ENCODE measurements at regions not wholly inside any gene's neighbourhood (a gene's known extent, or its start where the extent isn't known, plus 50 kb on each side); places are given as distances from the start of the nearest gene placed in this dataset.

- no peak overlapping the region for H2BK120ac ChIP-seq (ENCODE audit: low read depth, low read length)
- no peak overlapping the region for H2BK20ac ChIP-seq (ENCODE audit: low read depth, low read length)
- no peak overlapping the region for H3K4me2 ChIP-seq (ENCODE audit: low read depth, low read length)
- H2BK15ac ChIP-seq (ENCODE audit: low read depth, low read length): no peak overlapping the region
- no peak overlapping the region for H3K23ac ChIP-seq (ENCODE audit: low read depth, low read length)
- no peaks in the 10 kb centered on the region for H3K79me1 ChIP-seq (ENCODE audit: low read depth in 1 of 2, low read length in 2 of 2)
- no peak overlapping the region for H4K5ac ChIP-seq (ENCODE audit: low read depth, low read length)
- H3K4me3 ChIP-seq (ENCODE audit: insufficient read depth, low read depth, low read length): no peak overlapping the region
- no TSS peak for BruUV-seq (replicated peaks)
- no peak overlapping the region for H2AK5ac ChIP-seq (ENCODE audit: low read depth, low read length)
- CTCF ChIA-PET: no interaction called here
- peaks cover 1% of the 10 kb centered on the region; the same call in 1 of the 2 replicates for H3K27me3 ChIP-seq (ENCODE audit: control insufficient read depth, insufficient read depth, low read length)
- H4K20me1 ChIP-seq (ENCODE audit: insufficient read depth, low read length): no peaks in the 10 kb centered on the region
- H3K4me1 ChIP-seq (ENCODE audit: control insufficient read depth, insufficient read depth, low read length): no peaks in the 10 kb centered on the region
- H3K9me1 ChIP-seq (ENCODE audit: insufficient read depth, low read length): no peaks in the 10 kb centered on the region
- intact Hi-C loops (cut with micrococcal nuclease): no loop called here
- H4K8ac ChIP-seq (ENCODE audit: low read depth in 2 of 2, low read length in 2 of 2): no peak overlapping the region
- no peak overlapping the region for H2AFZ ChIP-seq (replicated peaks; ENCODE audit: low read length, poor library complexity)
- no peaks in the 10 kb centered on the region for H3K9me3 ChIP-seq (ENCODE audit: control insufficient read depth, insufficient read depth, low read length)
- no peak overlapping the region for H4K91ac ChIP-seq (ENCODE audit: insufficient read depth, low read depth, low read length)
- DNase-seq (no peak), ATAC-seq (ENCODE audit: low read depth) (no peak)
- H3K27ac ChIP-seq (ENCODE audit: insufficient read depth, low read length): no peak overlapping the region
- POLR2A ChIA-PET (ENCODE audit: unreplicated experiment): no interaction called here
- H3K36me3 ChIP-seq (ENCODE audit: control insufficient read depth, insufficient read depth, low read length): no peaks in the 10 kb centered on the region
- dilution Hi-C loops (cut with HindIII; ENCODE audit: low sequenced_read_pairs, unreplicated experiment): no loop called here
- no peak overlapping the region for H3K9ac ChIP-seq (ENCODE audit: low read depth, low read length)
- 100% methylated on average over 2 of the region's 5 CpGs; no CpG with 5 or more reads in 1 of the 2 experiments for WGBS, 2 experiments (ENCODE audit: extremely low coverage in 2 of 2, insufficient read length in 1 of 2)
- in situ Hi-C loops (cut with MboI; ENCODE audit: low sequenced_read_pairs): no loop called here
- no peak overlapping the region for H3K56ac ChIP-seq (ENCODE audit: extremely low read depth, insufficient read depth, low read length)
- H3K14ac ChIP-seq (replicated peaks; ENCODE audit: low read depth, low read length): no peak overlapping the region
- no peak overlapping the region for H3K18ac ChIP-seq (ENCODE audit: low read depth, low read length)
- no peak overlapping the region for H2BK5ac ChIP-seq (ENCODE audit: low read depth, low read length, poor library complexity, severe bottlenecking)
- no peak overlapping the region for H2AK9ac ChIP-seq (replicated peaks; ENCODE audit: low read depth, low read length, poor library complexity)
- H3K4ac ChIP-seq (ENCODE audit: low read depth, low read length): no peak overlapping the region
- no peak for TF ChIP-seq RFX5 (IDR thresholded peaks at IDR 0.05; ENCODE audit: low read depth, low read length)
These were observed 242.7 kb upstream of the STT3B start for GRCh38 chr3:31290046-31290445.

All from IMR-90 (cell line).